ENCODE measurements at regions not wholly inside any gene's neighbourhood (a gene's known extent, or its start where the extent isn't known, plus 50 kb on each side); places are given as distances from the start of the nearest gene placed in this dataset.

DNA sequence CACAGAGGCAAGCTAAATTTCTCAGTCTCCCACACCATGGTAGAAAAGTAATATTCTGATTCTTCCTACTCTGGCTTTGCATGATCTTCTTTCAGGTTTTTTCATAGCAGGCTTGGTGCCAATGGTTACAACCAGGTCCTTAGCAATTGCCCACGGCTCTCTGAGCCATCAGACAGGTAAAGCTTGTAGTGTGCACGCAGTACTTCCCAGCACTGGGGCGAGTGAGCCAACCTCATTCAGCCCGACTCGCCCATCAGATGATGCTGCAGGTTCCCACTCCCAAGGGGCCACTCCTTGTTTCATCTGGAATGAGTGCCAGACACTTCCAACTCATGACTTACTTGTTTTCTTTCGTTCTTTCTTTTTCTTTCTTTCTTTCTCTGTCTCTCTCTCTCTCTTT is 78.3 kb downstream of the PERP start:
- no peak overlapping the region for H3K9ac ChIP-seq (ENCODE audit: low read length)
- no peaks in the 10 kb centered on the region for H3K36me3 ChIP-seq (ENCODE audit: insufficient read depth, low read length)
- no peak overlapping the region for H3K27ac ChIP-seq (ENCODE audit: low read length)
- no peak overlapping the region for H2AFZ ChIP-seq (ENCODE audit: low read depth, low read length)
- H3K4me3 ChIP-seq (ENCODE audit: low read length) = no peak overlapping the region
- H3K27me3 ChIP-seq (ENCODE audit: insufficient read depth, low read depth, low read length) = no peaks in the 10 kb centered on the region
- no peaks in the 10 kb centered on the region for H3K9me3 ChIP-seq (ENCODE audit: low read length)
- H3K4me2 ChIP-seq (ENCODE audit: low read length) = no peak overlapping the region
- no peaks in the 10 kb centered on the region for H4K20me1 ChIP-seq (ENCODE audit: insufficient read depth)
- H3K79me2 ChIP-seq (replicated peaks; ENCODE audit: insufficient read depth, low read length) = no peaks in the 10 kb centered on the region
- H3F3A ChIP-seq (ENCODE audit: insufficient read depth, low read length, poor library complexity, severe bottlenecking) = no peaks in the 10 kb centered on the region
- TF ChIP-seq SMC3 (conservative IDR thresholded peaks at IDR 0.05; ENCODE audit: poor library complexity) (no peak), MXI1 (conservative IDR thresholded peaks at IDR 0.05; ENCODE audit: poor library complexity, severe bottlenecking) (no peak), POLR2AphosphoS5 (IDR thresholded peaks at IDR 0.05) (no peak), RAD21 (conservative IDR thresholded peaks at IDR 0.05) (no peak), EP300 (conservative IDR thresholded peaks at IDR 0.05; ENCODE audit: poor library complexity, severe bottlenecking) (no peak), EZH2 (IDR thresholded peaks at IDR 0.05; ENCODE audit: borderline replicate concordance, insufficient read depth, low read length, poor library complexity, severe bottlenecking) (no peak), TAF1 (IDR thresholded peaks at IDR 0.05; ENCODE audit: low read depth) (no peak)
- TF ChIP-seq, protein P1, sequence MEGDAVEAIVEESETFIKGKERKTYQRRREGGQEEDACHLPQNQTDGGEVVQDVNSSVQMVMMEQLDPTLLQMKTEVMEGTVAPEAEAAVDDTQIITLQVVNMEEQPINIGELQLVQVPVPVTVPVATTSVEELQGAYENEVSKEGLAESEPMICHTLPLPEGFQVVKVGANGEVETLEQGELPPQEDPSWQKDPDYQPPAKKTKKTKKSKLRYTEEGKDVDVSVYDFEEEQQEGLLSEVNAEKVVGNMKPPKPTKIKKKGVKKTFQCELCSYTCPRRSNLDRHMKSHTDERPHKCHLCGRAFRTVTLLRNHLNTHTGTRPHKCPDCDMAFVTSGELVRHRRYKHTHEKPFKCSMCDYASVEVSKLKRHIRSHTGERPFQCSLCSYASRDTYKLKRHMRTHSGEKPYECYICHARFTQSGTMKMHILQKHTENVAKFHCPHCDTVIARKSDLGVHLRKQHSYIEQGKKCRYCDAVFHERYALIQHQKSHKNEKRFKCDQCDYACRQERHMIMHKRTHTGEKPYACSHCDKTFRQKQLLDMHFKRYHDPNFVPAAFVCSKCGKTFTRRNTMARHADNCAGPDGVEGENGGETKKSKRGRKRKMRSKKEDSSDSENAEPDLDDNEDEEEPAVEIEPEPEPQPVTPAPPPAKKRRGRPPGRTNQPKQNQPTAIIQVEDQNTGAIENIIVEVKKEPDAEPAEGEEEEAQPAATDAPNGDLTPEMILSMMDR (IDR thresholded peaks at IDR 0.05; ENCODE audit: poor library complexity, severe bottlenecking) = no peak
- TF ChIP-seq, protein P2, sequence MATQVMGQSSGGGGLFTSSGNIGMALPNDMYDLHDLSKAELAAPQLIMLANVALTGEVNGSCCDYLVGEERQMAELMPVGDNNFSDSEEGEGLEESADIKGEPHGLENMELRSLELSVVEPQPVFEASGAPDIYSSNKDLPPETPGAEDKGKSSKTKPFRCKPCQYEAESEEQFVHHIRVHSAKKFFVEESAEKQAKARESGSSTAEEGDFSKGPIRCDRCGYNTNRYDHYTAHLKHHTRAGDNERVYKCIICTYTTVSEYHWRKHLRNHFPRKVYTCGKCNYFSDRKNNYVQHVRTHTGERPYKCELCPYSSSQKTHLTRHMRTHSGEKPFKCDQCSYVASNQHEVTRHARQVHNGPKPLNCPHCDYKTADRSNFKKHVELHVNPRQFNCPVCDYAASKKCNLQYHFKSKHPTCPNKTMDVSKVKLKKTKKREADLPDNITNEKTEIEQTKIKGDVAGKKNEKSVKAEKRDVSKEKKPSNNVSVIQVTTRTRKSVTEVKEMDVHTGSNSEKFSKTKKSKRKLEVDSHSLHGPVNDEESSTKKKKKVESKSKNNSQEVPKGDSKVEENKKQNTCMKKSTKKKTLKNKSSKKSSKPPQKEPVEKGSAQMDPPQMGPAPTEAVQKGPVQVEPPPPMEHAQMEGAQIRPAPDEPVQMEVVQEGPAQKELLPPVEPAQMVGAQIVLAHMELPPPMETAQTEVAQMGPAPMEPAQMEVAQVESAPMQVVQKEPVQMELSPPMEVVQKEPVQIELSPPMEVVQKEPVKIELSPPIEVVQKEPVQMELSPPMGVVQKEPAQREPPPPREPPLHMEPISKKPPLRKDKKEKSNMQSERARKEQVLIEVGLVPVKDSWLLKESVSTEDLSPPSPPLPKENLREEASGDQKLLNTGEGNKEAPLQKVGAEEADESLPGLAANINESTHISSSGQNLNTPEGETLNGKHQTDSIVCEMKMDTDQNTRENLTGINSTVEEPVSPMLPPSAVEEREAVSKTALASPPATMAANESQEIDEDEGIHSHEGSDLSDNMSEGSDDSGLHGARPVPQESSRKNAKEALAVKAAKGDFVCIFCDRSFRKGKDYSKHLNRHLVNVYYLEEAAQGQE (IDR thresholded peaks at IDR 0.05; ENCODE audit: borderline replicate concordance) = no peak
- no peaks in the 10 kb centered on the region for H3K9me2 ChIP-seq (ENCODE audit: insufficient read depth, low read length)

- H4K20me1 ChIP-seq (ENCODE audit: insufficient read depth) = no peaks in the 10 kb centered on the region
- H3K9ac ChIP-seq (ENCODE audit: low read length) = no peak overlapping the region
- TF ChIP-seq, protein P1 (IDR thresholded peaks at IDR 0.05; ENCODE audit: poor library complexity, severe bottlenecking) = no peak
- TF ChIP-seq SMC3 (conservative IDR thresholded peaks at IDR 0.05; ENCODE audit: poor library complexity) (no peak), MXI1 (conservative IDR thresholded peaks at IDR 0.05; ENCODE audit: poor library complexity, severe bottlenecking) (no peak), POLR2AphosphoS5 (IDR thresholded peaks at IDR 0.05) (no peak), TAF1 (IDR thresholded peaks at IDR 0.05; ENCODE audit: low read depth) (no peak), EP300 (conservative IDR thresholded peaks at IDR 0.05; ENCODE audit: poor library complexity, severe bottlenecking) (no peak), RAD21 (conservative IDR thresholded peaks at IDR 0.05) (no peak), EZH2 (IDR thresholded peaks at IDR 0.05; ENCODE audit: borderline replicate concordance, insufficient read depth, low read length, poor library complexity, severe bottlenecking) (no peak)
- TF ChIP-seq, protein P2 (IDR thresholded peaks at IDR 0.05; ENCODE audit: borderline replicate concordance) = no peak
- H3K9me2 ChIP-seq (ENCODE audit: insufficient read depth, low read length) = no peaks in the 10 kb centered on the region
- H3F3A ChIP-seq (ENCODE audit: insufficient read depth, low read length, poor library complexity, severe bottlenecking) = no peaks in the 10 kb centered on the region
- H3K9me3 ChIP-seq (ENCODE audit: low read length) = no peaks in the 10 kb centered on the region
- H3K27me3 ChIP-seq (ENCODE audit: insufficient read depth, low read depth, low read length) = no peaks in the 10 kb centered on the region
- no peak overlapping the region for H2AFZ ChIP-seq (ENCODE audit: low read depth, low read length)
- H3K4me2 ChIP-seq (ENCODE audit: low read length) = no peak overlapping the region
- no peak overlapping the region for H3K4me3 ChIP-seq (ENCODE audit: low read length)
- no peaks in the 10 kb centered on the region for H3K79me2 ChIP-seq (replicated peaks; ENCODE audit: insufficient read depth, low read length)
- H3K27ac ChIP-seq (ENCODE audit: low read length) = no peak overlapping the region
- no peaks in the 10 kb centered on the region for H3K36me3 ChIP-seq (ENCODE audit: insufficient read depth, low read length)
These were observed 76.3 kb downstream of the PERP start for GRCh38 chr6:138030872-138031271.

Data from neural cell (in vitro differentiated cells).